ENCODE measurements at regions not wholly inside any gene's neighbourhood (a gene's known extent, or its start where the extent isn't known, plus 50 kb on each side); places are given as distances from the start of the nearest gene placed in this dataset.

- DNase-seq (ENCODE audit: low read depth in 6 of 9, low spot score in 9 of 9), result no peak
- Histone ChIP-seq H3K4me3 (ENCODE audit: low read length in 2 of 2) (no peak overlapping the region), H3K36me3 (ENCODE audit: control insufficient read depth in 2 of 2, insufficient read depth in 2 of 2, low read length in 1 of 2) (no peaks in the 10 kb centered on the region), H3K9me3 (ENCODE audit: control insufficient read depth in 2 of 2, insufficient read depth in 1 of 2, low read length in 1 of 2) (no peaks in the 10 kb centered on the region), H3K27ac (ENCODE audit: low read depth in 1 of 2, low read length in 1 of 2) (no peak overlapping the region), H3K27me3 (ENCODE audit: control insufficient read depth in 2 of 2, insufficient read depth in 1 of 2, low read length in 1 of 2) (no peaks in the 10 kb centered on the region), H3K4me1 (ENCODE audit: control insufficient read depth in 2 of 2, insufficient read depth in 2 of 2, low read length in 2 of 2) (no peaks in the 10 kb centered on the region)
- 98% methylated on average over 4 of the region's 4 CpGs for WGBS
These were observed 149.0 kb downstream of the TMEM161B start for GRCh38 chr5:88119535-88120125.

GRCh38 chr5:88118179-88118578, 150.5 kb downstream of the TMEM161B start:
- H3K4me3 ChIP-seq (ENCODE audit: low read length in 2 of 2), result no peak overlapping the region
- no peak for DNase-seq (ENCODE audit: low read depth in 6 of 9, low spot score in 9 of 9)
- H3K27me3 ChIP-seq (ENCODE audit: control insufficient read depth in 2 of 2, insufficient read depth in 1 of 2, low read length in 1 of 2), result no peaks in the 10 kb centered on the region
- no peaks in the 10 kb centered on the region for H3K9me3 ChIP-seq (ENCODE audit: control insufficient read depth in 2 of 2, insufficient read depth in 1 of 2, low read length in 1 of 2)
- no peak overlapping the region for H3K27ac ChIP-seq (ENCODE audit: low read depth in 1 of 2, low read length in 1 of 2)
- WGBS, result 57% methylated on average over 2 of the region's 2 CpGs
- no peaks in the 10 kb centered on the region for H3K4me1 ChIP-seq (ENCODE audit: control insufficient read depth in 2 of 2, insufficient read depth in 2 of 2, low read length in 2 of 2)
- H3K36me3 ChIP-seq (ENCODE audit: control insufficient read depth in 2 of 2, insufficient read depth in 2 of 2, low read length in 1 of 2), result no peaks in the 10 kb centered on the region

GRCh38 chr5:88117546-88117945, 151.1 kb downstream of the TMEM161B start:
- no peaks in the 10 kb centered on the region for H3K27me3 ChIP-seq (ENCODE audit: control insufficient read depth in 2 of 2, insufficient read depth in 1 of 2, low read length in 1 of 2)
- DNase-seq (ENCODE audit: low read depth in 6 of 9, low spot score in 9 of 9), result no peak
- no peaks in the 10 kb centered on the region for H3K4me1 ChIP-seq (ENCODE audit: control insufficient read depth in 2 of 2, insufficient read depth in 2 of 2, low read length in 2 of 2)
- H3K9me3 ChIP-seq (ENCODE audit: control insufficient read depth in 2 of 2, insufficient read depth in 1 of 2, low read length in 1 of 2), result no peaks in the 10 kb centered on the region
- H3K4me3 ChIP-seq (ENCODE audit: low read length in 2 of 2), result no peak overlapping the region
- no peaks in the 10 kb centered on the region for H3K36me3 ChIP-seq (ENCODE audit: control insufficient read depth in 2 of 2, insufficient read depth in 2 of 2, low read length in 1 of 2)
- no peak overlapping the region for H3K27ac ChIP-seq (ENCODE audit: low read depth in 1 of 2, low read length in 1 of 2)

GRCh38 chr5:88116396-88116795, 152.2 kb downstream of the TMEM161B start:
- DNase-seq (ENCODE audit: low read depth in 6 of 9, low spot score in 9 of 9), result no peak
- H3K9me3 ChIP-seq (ENCODE audit: control insufficient read depth in 2 of 2, insufficient read depth in 1 of 2, low read length in 1 of 2), result no peaks in the 10 kb centered on the region
- no peak overlapping the region for H3K27ac ChIP-seq (ENCODE audit: low read depth in 1 of 2, low read length in 1 of 2)
- no peak overlapping the region for H3K4me3 ChIP-seq (ENCODE audit: low read length in 2 of 2)
- no peaks in the 10 kb centered on the region for H3K27me3 ChIP-seq (ENCODE audit: control insufficient read depth in 2 of 2, insufficient read depth in 1 of 2, low read length in 1 of 2)
- H3K4me1 ChIP-seq (ENCODE audit: control insufficient read depth in 2 of 2, insufficient read depth in 2 of 2, low read length in 2 of 2), result no peaks in the 10 kb centered on the region
- no peaks in the 10 kb centered on the region for H3K36me3 ChIP-seq (ENCODE audit: control insufficient read depth in 2 of 2, insufficient read depth in 2 of 2, low read length in 1 of 2)

- no peak overlapping the region for H3K4me3 ChIP-seq (ENCODE audit: low read length in 2 of 2)
- H3K4me1 ChIP-seq (ENCODE audit: control insufficient read depth in 2 of 2, insufficient read depth in 2 of 2, low read length in 2 of 2), result no peaks in the 10 kb centered on the region
- WGBS, result 88% methylated on average over 3 of the region's 3 CpGs
- DNase-seq (ENCODE audit: low read depth in 6 of 9, low spot score in 9 of 9), result no peak
- H3K9me3 ChIP-seq (ENCODE audit: control insufficient read depth in 2 of 2, insufficient read depth in 1 of 2, low read length in 1 of 2), result no peaks in the 10 kb centered on the region
- no peak overlapping the region for H3K27ac ChIP-seq (ENCODE audit: low read depth in 1 of 2, low read length in 1 of 2)
- no peaks in the 10 kb centered on the region for H3K27me3 ChIP-seq (ENCODE audit: control insufficient read depth in 2 of 2, insufficient read depth in 1 of 2, low read length in 1 of 2)
- no peaks in the 10 kb centered on the region for H3K36me3 ChIP-seq (ENCODE audit: control insufficient read depth in 2 of 2, insufficient read depth in 2 of 2, low read length in 1 of 2)
These were observed 153.4 kb downstream of the TMEM161B start for GRCh38 chr5:88115211-88115610.

- Histone ChIP-seq H3K27me3 (ENCODE audit: control insufficient read depth in 2 of 2, insufficient read depth in 1 of 2, low read length in 1 of 2) (no peaks in the 10 kb centered on the region), H3K36me3 (ENCODE audit: control insufficient read depth in 2 of 2, insufficient read depth in 2 of 2, low read length in 1 of 2) (no peaks in the 10 kb centered on the region), H3K9me3 (ENCODE audit: control insufficient read depth in 2 of 2, insufficient read depth in 1 of 2, low read length in 1 of 2) (no peaks in the 10 kb centered on the region), H3K4me1 (ENCODE audit: control insufficient read depth in 2 of 2, insufficient read depth in 2 of 2, low read length in 2 of 2) (no peaks in the 10 kb centered on the region), H3K4me3 (ENCODE audit: low read length in 2 of 2) (no peak overlapping the region), H3K27ac (ENCODE audit: low read depth in 1 of 2, low read length in 1 of 2) (no peak overlapping the region)
- whole genome bisulfite sequencing, result 86% methylated on average over 1 of the region's 1 CpG
- DNase-seq (ENCODE audit: low read depth in 6 of 9, low spot score in 9 of 9), result no peak
These were observed 155.2 kb downstream of the TMEM161B start for GRCh38 chr5:88113429-88113828.

GRCh38 chr5:88109818-88110217, 158.8 kb downstream of the TMEM161B start:
- H3K4me1 ChIP-seq (ENCODE audit: control insufficient read depth in 2 of 2, insufficient read depth in 2 of 2, low read length in 2 of 2), result no peaks in the 10 kb centered on the region
- 95% methylated on average over 5 of the region's 5 CpGs for whole genome bisulfite sequencing
- H3K9me3 ChIP-seq (ENCODE audit: control insufficient read depth in 2 of 2, insufficient read depth in 1 of 2, low read length in 1 of 2), result no peaks in the 10 kb centered on the region
- H3K27ac ChIP-seq (ENCODE audit: low read depth in 1 of 2, low read length in 1 of 2), result no peak overlapping the region
- H3K4me3 ChIP-seq (ENCODE audit: low read length in 2 of 2), result no peak overlapping the region
- DNase-seq (ENCODE audit: low read depth in 6 of 9, low spot score in 9 of 9), result no peak
- H3K36me3 ChIP-seq (ENCODE audit: control insufficient read depth in 2 of 2, insufficient read depth in 2 of 2, low read length in 1 of 2), result no peaks in the 10 kb centered on the region
- H3K27me3 ChIP-seq (ENCODE audit: control insufficient read depth in 2 of 2, insufficient read depth in 1 of 2, low read length in 1 of 2), result no peaks in the 10 kb centered on the region

- no peak overlapping the region for H3K4me3 ChIP-seq (ENCODE audit: low read length in 2 of 2)
- no peak for DNase-seq (ENCODE audit: low read depth in 6 of 9, low spot score in 9 of 9)
- no peak overlapping the region for H3K27ac ChIP-seq (ENCODE audit: low read depth in 1 of 2, low read length in 1 of 2)
- no peaks in the 10 kb centered on the region for H3K27me3 ChIP-seq (ENCODE audit: control insufficient read depth in 2 of 2, insufficient read depth in 1 of 2, low read length in 1 of 2)
- no peaks in the 10 kb centered on the region for H3K9me3 ChIP-seq (ENCODE audit: control insufficient read depth in 2 of 2, insufficient read depth in 1 of 2, low read length in 1 of 2)
- 88% methylated on average over 8 of the region's 8 CpGs for WGBS
- H3K4me1 ChIP-seq (ENCODE audit: control insufficient read depth in 2 of 2, insufficient read depth in 2 of 2, low read length in 2 of 2), result no peaks in the 10 kb centered on the region
- no peaks in the 10 kb centered on the region for H3K36me3 ChIP-seq (ENCODE audit: control insufficient read depth in 2 of 2, insufficient read depth in 2 of 2, low read length in 1 of 2)
These were observed 160.0 kb downstream of the TMEM161B start for GRCh38 chr5:88108490-88109279.

- 59% methylated on average over 2 of the region's 2 CpGs for WGBS
- no peaks in the 10 kb centered on the region for H3K36me3 ChIP-seq (ENCODE audit: control insufficient read depth in 2 of 2, insufficient read depth in 2 of 2, low read length in 1 of 2)
These were observed 173.6 kb downstream of the TMEM161B start for GRCh38 chr5:88094906-88095496.

More at GRCh38 chr5:88094906-88095496, 173.6 kb downstream of the TMEM161B start:
- DNase-seq (ENCODE audit: low read depth in 6 of 9, low spot score in 9 of 9), result no peak
- Histone ChIP-seq H3K4me3 (ENCODE audit: low read length in 2 of 2) (no peak overlapping the region), H3K4me1 (ENCODE audit: control insufficient read depth in 2 of 2, insufficient read depth in 2 of 2, low read length in 2 of 2) (no peaks in the 10 kb centered on the region), H3K9me3 (ENCODE audit: control insufficient read depth in 2 of 2, insufficient read depth in 1 of 2, low read length in 1 of 2) (no peaks in the 10 kb centered on the region), H3K27me3 (ENCODE audit: control insufficient read depth in 2 of 2, insufficient read depth in 1 of 2, low read length in 1 of 2) (no peaks in the 10 kb centered on the region), H3K27ac (ENCODE audit: low read depth in 1 of 2, low read length in 1 of 2) (no peak overlapping the region)

All from thymus (tissue), 11 donors.